Omental fat pad (tissue), 3 donors: ENCODE measurements at regions not wholly inside any gene's neighbourhood (a gene's known extent, or its start where the extent isn't known, plus 50 kb on each side); places are given as distances from the start of the nearest gene placed in this dataset.

Experiments used
- ATAC-seq: fragments of 150-250 bp; one replicate; pipeline ENCODE4 v1.9.1; 2016; ENCODE audit warnings: mild to moderate bottlenecking, moderate library complexity; ENCODE audit not compliant: low FRiP score
- DNase-seq: peaks from one replicate; pipeline ENCODE4 v3.0.0-alpha.2; 2019; ENCODE audit warnings: low spot score
- CTCF ChIP-seq, 3 donors: fragments of 450-650 bp; IDR thresholded peaks; one replicate each; pipeline ENCODE4 v1.5.1; 2016 to 2017; ENCODE audit warnings: antibody characterized with exemption in 3 of 3, mild to moderate bottlenecking in 3 of 3, moderate library complexity in 2 of 3

GRCh38 chr15:62453375-62453774 lies 288.3 kb upstream of the C2CD4B start:
- no peak for DNase-seq
- TF ChIP-seq CTCF (IDR thresholded peaks at IDR 0.05), result no peak
- no peak for ATAC-seq

- TF ChIP-seq CTCF (IDR thresholded peaks at IDR 0.05), result no peak
- DNase-seq (no peak), ATAC-seq (no peak)
Observed at GRCh38 chr15:62453981-62454380, 288.9 kb upstream of the C2CD4B start.

- no peak for ATAC-seq
- no peak for TF ChIP-seq CTCF (IDR thresholded peaks at IDR 0.05)
- no peak for DNase-seq
Observed at GRCh38 chr15:62454567-62455172, 289.6 kb upstream of the C2CD4B start.

- no peak for TF ChIP-seq CTCF (IDR thresholded peaks at IDR 0.05)
- ATAC-seq (no peak), DNase-seq (no peak)
Observed at GRCh38 chr15:62455441-62455921, 290.4 kb upstream of the C2CD4B start.

GRCh38 chr15:62456011-62456920 lies 291.2 kb upstream of the C2CD4B start:
- no peak for ATAC-seq
- no peak for DNase-seq
- no peak for TF ChIP-seq CTCF (IDR thresholded peaks at IDR 0.05)

- no peak for ATAC-seq
- DNase-seq, result no peak
Observed at GRCh38 chr15:62457100-62457499, 292.0 kb upstream of the C2CD4B start.

More at GRCh38 chr15:62457100-62457499, 292.0 kb upstream of the C2CD4B start:
- no peak for TF ChIP-seq CTCF (IDR thresholded peaks at IDR 0.05)
